DMS53 treated with DMSO at 0.1 percent for 48 hours (cell line): ENCODE measurements at regions not wholly inside any gene's neighbourhood (a gene's known extent, or its start where the extent isn't known, plus 50 kb on each side); places are given as distances from the start of the nearest gene placed in this dataset.

ENCODE experiments used
- DNase-seq: peaks from one replicate; lab custom pipeline; 2025; ENCODE audit not compliant: unreplicated experiment; lab: John Stamatoyannopoulos, UW

DNA sequence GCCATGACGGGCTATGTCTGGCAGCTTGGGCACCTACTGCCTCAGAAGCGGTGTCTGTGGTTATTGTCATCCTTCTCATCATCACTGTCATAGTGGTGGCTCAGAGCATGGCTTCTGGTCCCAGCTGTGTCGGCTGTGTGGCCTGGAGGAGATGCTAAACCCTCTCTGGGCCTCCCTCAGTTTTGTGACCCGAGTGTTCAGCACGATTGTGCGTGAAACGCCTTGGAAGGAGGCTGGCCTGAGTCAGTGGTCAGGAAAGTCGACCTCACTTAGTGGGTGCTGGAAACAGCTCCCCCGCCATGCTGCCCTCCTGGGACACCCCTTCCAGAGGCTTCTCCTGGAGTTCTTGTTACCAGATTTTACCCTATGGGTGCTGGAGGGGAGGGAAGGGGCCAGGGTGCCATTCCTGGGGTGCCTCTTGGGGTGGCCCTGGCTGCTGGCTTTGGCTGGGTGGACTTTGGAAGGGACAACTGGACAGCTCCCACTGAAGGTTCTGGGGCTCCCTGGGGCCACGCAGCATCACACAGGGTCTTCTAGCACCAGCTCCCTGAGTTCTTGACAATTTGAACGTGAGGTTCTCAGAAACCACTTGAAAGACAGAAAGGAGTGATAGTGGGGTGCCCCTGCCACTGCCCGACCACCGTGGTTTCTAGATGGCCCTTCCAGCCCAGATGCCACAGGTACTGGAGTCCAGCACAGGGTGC, 226.5 kb upstream of the GSE1 start:
- DNase-seq = no peak

DNA sequence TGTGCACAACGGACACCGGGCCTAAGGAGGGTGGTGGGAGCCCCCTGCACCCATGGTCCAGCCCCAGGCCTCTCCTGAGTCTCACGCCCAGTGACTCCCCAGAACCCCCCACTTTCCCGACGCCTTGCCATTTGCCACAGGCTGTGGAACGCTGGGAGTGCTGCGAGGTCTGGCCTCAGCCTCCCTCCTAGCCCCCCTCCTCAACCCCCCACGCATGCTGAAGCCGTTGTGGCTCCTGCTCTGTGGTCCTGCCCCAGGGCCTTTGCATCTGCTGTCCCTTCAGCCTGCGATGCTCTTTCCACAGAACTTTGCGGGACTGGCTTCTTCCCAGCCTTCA, 226.0 kb upstream of the GSE1 start:
- DNase-seq = no peak

DNA sequence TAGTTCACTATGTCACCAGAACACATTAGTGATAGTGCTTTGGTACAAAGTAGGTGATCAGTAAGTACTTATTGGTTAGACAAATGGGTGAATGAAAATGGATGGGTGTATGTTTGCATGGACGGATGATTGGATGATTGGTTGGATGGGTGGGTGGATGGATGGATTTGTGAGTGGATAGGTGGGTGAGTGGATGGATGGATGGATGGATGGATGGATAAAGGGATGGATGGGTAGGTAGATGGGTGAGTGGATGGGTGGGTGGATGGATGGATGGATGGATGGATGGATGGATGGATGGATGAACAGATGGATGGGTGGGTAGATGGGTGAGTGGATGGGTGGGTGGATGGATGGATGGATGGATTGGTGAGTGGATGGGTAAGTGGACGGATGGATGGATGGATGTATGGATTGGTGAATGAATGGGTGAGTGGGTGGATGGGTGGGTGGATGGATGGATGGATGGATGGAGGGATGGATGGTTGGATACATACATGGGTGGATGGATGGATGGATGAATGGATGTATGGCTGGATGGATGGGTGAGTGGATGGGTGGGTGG, 225.3 kb upstream of the GSE1 start:
- DNase-seq = no peak

GRCh38 chr16:85389679-85390470, 223.2 kb upstream of the GSE1 start:
- no peak for DNase-seq

- no peak for DNase-seq
These were observed 222.5 kb upstream of the GSE1 start for GRCh38 chr16:85390511-85391174.

- DNase-seq = no peak
These were observed 221.9 kb upstream of the GSE1 start for GRCh38 chr16:85391175-85391707.

GRCh38 chr16:85391769-85392583, 221.1 kb upstream of the GSE1 start:
- DNase-seq = no peak

- no peak for DNase-seq
These were observed 220.1 kb upstream of the GSE1 start for GRCh38 chr16:85392756-85393673.

DNA sequence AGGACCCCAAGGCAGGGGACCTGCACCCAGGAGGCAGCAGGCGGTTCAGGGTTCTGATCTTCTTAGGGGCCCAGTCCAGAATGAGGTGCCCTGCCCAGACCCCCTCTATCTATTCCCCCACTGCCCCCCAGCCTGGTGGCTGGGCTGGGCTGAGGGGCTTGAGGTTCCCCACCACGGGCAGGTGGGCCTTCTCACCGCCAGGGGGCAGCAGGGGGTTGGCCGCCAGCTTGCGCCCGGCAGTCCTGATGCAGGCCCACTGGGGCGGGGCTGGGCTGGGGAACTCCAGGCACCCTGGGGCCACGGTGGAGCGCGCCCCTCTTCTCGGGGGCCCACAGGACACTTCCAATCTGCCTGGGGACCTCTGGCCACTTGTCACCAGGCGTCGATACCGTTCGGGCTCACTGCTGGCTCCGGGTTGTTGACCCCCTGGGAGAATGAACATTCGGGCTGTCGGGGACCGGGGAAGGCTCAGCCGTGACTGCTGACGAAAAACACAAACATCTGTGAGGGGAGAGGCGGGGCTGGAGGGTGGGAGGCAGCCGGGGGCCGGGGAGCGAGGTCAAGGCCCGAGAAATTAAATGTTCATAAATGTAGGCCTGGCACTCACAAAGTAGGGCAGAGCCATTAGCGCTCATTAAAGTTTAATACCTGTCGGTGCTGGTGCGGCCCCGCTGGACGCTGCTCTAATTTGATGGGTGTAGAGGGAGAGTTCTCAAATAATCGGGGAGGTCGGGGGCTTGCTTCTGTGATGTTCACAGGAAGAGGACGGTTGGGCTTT, 219.3 kb upstream of the GSE1 start:
- no peak for DNase-seq

GRCh38 chr16:85394456-85395206, 218.5 kb upstream of the GSE1 start:
- DNase-seq = no peak

GRCh38 chr16:85395207-85395912, 217.8 kb upstream of the GSE1 start:
- no peak for DNase-seq

- no peak for DNase-seq
These were observed 216.9 kb upstream of the GSE1 start for GRCh38 chr16:85395913-85396878.

- DNase-seq = peak; percentile 50
These were observed 215.9 kb upstream of the GSE1 start for GRCh38 chr16:85396879-85397871.

DNA sequence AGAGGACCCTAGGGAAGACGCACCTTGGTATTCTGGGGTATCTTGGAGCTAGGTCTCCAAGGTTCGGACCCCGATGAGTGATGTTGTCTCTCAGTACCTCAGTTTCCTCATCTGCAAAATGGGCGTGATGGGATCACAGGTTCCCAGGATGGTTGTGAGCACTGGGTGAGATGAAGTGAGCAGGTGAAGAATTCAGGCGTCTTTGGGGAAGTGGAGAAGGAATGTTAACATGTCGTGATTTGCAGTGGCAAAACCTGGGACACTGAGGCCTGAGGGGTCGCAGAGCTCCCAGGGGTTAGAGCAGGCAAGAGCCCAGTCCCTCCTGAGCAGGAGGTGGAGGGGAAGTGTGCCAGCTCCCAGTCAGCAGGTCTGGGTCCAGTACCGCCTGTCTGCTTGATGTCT, 215.1 kb upstream of the GSE1 start:
- no peak for DNase-seq
